GM18508 (cell line): ENCODE measurements at regions not wholly inside any gene's neighbourhood (a gene's known extent, or its start where the extent isn't known, plus 50 kb on each side); places are given as distances from the start of the nearest gene placed in this dataset.

Experiments
- ATAC-seq: cut with Tn5 transposase; IDR thresholded peaks from one replicate; pipeline ENCODE4 v1.9.1; 2021; ENCODE audit warnings: moderate number of reproducible peaks; ENCODE audit not compliant: insufficient read depth, unreplicated experiment

- no peak for ATAC-seq
Observed at GRCh38 chr5:126357585-126358342, 65.4 kb upstream of the GRAMD2B start.

DNA sequence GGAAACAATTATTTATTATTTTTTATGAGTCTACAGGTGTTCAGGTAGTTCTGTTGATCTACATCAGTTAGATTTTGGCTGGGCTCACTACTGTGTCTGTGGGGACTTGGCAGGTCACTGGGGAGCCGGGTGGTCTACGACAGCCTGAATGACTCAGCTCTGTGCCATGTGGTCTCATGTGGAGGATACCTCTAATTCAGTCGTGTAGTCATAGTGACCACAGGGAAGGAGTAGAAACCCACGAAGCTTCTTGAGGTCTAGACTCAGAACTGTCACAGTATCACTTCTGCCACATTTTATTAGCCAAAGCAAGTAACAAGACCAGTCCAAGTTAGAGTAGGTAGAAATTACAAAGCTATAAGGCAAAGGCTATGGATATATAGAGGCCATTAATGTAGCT is 64.7 kb upstream of the GRAMD2B start:
- peak; percentile 88 for ATAC-seq

- no peak for ATAC-seq
Observed at GRCh38 chr5:126359884-126360283, 63.3 kb upstream of the GRAMD2B start.

GRCh38 chr5:126360467-126360866 is 62.7 kb upstream of the GRAMD2B start:
- ATAC-seq = no peak

DNA sequence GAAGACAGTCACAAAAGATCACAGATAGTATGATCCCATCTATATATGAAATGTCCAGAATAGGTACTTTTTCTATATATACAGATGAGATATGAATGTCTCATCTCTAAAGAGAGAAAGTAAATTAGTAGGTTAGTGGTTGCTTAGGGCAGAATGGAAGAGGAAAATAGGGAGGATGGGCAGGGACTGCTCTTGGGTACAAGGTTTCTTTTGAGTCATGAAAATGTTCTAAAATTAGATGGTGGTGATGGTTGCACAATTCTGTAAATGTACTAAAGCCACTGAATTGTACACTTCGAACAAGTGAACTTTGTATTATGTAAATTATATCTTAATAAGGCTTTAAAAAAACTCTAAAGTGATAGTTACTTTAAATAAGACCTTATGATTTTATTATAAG is 59.6 kb upstream of the GRAMD2B start:
- ATAC-seq = no peak

GRCh38 chr5:126364206-126364902 is 58.9 kb upstream of the GRAMD2B start:
- no peak for ATAC-seq

DNA sequence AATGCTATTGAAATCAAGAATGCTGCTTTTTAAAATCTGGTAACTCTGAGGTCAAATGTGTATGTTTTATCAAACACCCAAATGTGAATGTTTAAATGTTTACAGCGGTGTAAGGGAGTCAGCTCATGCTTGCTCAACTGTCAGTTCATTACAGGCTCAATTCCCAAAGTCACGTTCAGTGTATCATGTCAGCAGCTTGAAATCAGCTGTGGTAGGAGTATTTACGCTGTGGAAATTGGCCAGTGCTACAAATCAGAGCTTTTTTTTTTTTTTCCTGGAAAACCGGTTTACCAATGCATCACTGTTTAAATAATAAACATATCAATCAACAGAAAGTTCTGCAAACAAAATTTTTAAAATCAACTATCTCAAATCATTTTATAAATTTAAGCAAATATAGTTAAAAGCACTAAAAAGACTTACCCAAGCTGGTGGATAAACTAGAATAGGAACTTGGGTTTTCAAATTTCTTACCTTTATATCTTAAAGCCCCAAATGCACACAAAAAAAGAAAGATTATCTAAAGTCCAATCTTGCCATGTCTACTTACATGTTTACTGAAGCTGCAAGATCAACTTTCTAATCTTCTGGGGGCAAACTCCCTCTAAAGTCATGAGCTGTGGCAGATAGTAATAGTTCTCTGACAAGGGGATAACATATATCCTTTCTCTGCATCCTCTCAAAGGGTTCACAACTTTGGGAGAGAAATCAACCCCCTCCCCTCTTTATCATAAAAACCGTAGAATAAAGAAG is 57.6 kb upstream of the GRAMD2B start:
- ATAC-seq = no peak

- ATAC-seq = no peak
Observed at GRCh38 chr5:126366199-126366560, 57.0 kb upstream of the GRAMD2B start.

DNA sequence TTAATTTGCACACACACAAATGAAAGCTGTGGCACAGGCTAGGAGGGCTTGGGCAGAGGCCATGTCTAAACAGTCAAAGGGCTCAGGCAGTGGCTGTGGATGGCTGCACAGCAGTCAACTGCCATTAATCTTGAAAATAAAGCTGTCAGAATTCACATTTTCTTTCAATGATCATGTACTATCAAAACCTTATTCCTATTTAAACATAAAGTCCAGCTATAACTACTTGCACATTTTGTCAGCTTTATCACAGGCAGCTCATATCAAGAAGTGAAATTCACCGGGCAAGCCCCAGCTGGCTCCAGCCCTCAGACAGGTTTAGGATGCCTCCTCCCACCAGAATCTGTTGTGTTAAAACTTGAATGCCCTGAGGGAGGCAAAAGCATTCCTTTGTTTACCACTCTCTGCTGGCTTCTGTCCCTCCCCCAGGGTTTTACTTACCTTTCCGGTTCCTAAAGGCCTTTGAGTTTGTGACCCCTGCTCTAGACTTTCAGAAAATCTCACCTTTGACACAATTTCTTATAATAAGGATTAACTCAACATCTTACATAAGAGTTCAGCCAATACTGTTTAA is 54.9 kb upstream of the GRAMD2B start:
- no peak for ATAC-seq

GRCh38 chr5:126369083-126369482 is 54.1 kb upstream of the GRAMD2B start:
- ATAC-seq = no peak

GRCh38 chr5:126369995-126370731 is 53.0 kb upstream of the GRAMD2B start:
- no peak for ATAC-seq

DNA sequence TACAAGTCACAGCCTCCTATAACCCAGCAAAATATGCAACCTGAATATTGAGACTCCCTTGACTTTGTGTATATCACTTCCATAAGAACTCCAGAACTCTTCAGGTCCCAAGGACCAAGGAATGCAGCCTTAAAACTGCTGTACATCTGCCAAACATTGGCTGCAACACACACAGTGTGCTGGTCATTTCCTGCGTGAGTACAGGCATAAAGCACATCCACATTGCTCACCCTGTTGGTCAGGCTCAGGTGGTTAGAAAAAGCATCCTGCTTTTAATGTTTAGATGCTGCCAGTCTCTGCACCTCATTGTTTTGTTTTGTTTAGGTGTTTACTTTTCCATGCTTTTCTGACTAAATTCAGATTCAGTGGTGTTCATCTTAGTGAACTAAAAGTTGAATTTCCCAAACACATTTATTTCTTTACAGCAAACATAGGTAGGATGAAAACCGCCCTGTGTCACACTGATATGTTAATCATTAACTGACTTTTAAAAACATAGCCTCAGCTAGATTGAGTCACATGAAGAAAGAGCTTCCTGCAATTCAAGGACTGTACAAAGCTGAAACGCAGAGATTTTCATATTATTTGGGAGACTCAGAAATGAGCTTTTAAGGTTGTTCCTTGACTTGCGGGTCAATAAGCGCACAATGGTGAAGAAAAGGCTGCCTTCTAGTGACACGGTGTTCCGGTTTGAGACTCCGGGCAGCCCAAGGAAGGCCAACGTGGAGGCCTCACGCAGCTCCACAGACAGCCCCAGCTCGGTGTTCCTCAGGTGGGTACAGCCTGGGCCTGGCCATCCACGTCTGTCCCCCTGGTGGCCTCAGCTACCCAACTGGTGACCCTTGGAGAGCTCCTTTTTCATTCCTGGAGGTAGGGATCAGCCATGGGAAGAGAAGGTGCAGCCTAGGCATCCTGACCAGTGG is 52.2 kb upstream of the GRAMD2B start:
- no peak for ATAC-seq

DNA sequence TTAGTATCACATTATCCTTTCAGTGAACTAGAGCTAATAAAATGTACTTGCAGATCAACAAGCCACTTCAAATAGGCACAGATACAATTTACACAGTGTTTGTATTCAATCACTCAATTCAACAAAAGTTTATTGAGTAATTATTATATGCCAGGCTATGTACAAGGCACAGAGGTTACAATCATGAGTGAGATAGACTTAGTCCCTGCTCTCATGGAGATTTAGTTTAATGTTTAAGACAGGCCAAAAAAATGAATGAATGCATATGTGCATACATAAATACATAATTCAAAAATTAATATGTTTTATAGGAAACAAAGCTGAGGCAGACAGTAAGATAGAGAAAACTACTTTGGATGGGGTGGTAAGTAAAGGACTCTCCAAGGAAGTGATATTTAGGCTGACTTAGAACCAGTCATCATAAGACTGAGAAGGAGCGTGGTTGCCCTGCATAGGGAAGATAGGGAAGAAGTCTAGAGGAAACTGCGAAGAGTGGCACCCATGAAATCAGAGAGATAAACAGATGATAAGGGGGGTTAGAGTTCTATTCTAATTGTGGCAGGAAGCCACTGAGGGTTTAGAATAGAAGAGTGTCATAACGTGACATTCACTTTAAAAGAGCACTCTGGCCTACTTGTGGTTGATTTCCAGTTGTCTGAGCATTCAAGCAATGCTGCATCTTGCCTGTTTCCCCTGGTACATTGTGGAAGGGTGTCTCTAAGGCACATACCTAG is 49.7 kb upstream of the GRAMD2B start:
- ATAC-seq = no peak
